GM12878 (cell line): ENCODE measurements at regions not wholly inside any gene's neighbourhood (a gene's known extent, or its start where the extent isn't known, plus 50 kb on each side); places are given as distances from the start of the nearest gene placed in this dataset.

ENCODE experiments used
- ATAC-seq: fragments of 200-7000 bp; cut with Tn5 transposase; 3 replicates; pipeline ENCODE4 v1.9.1; 2020; ENCODE audit warnings: mild to moderate bottlenecking, moderate library complexity
- BruUV-seq: library from RNA; stranded (reverse); fragments of 400-500 nt; replicated peaks from 2 replicates; lab custom pipeline; 2021; lab: Mats Ljungman, UMichigan
- CTCF ChIA-PET: fragments of 300-600 bp; sonication (Branson Sonifier 250); formaldehyde crosslinking; extraction: SDS; loops from one replicate; lab custom pipeline; 2021; ENCODE audit warnings: inconsistent platforms; lab: Yijun Ruan, JAX
- POLR2A ChIA-PET: fragments of 350-600 bp; formaldehyde crosslinking; extraction: SDS; loops from one replicate; lab custom pipeline; 2021; ENCODE audit warnings: inconsistent platforms; lab: Charles Lee
- RAD21 ChIA-PET: fragments of 300-600 bp; sonication (Branson Sonifier 250); formaldehyde crosslinking; loops from one replicate; lab custom pipeline; 2023; ENCODE audit warnings: antibody characterized with exemption; ENCODE audit not compliant: unreplicated experiment; lab: Charles Lee
- SMC1A ChIA-PET: fragments of 300-600 bp; sonication (Branson Sonifier 250); formaldehyde crosslinking; loops from one replicate; lab custom pipeline; 2023; ENCODE audit not compliant: unreplicated experiment, uncharacterized antibody; lab: Charles Lee
- DNase-seq: peaks from one replicate; pipeline ENCODE4 v3.0.0-alpha.2; 2011; ENCODE audit warnings: low read depth, low spot score
- FAIRE-seq: peaks from 3 replicates; lab custom pipeline; 2011; peaks lifted over from hg19 to GRCh38; lab: Jason Lieb, UNC
- H2AFZ ChIP-seq: 2 replicates; pipeline ENCODE4 v1.6.0; 2011; ENCODE audit warnings: low read depth, low read length, control low read depth; ENCODE audit not compliant: control insufficient read depth
- H3K27ac ChIP-seq: 2 replicates; pipeline ENCODE4 v1.5.1; 2011; ENCODE audit warnings: control low read depth; ENCODE audit not compliant: control insufficient read depth, insufficient read depth
- H3K27me3 ChIP-seq, 2 experiments: replicated peaks in 1 of 2; 2 replicates each; pipeline versions ENCODE4 v1.6.0 to v1.6.1; 2011; ENCODE audit warnings: low read length in 1 of 2; ENCODE audit not compliant: control insufficient read depth in 2 of 2, insufficient read depth in 2 of 2
- H3K36me3 ChIP-seq, 2 experiments: 2 replicates each; pipeline ENCODE4 v1.5.1; 2011; ENCODE audit warnings: low read length in 1 of 2; ENCODE audit not compliant: control insufficient read depth in 2 of 2, insufficient read depth in 2 of 2
- H3K4me1 ChIP-seq: 2 replicates; pipeline ENCODE4 v1.6.1; 2011; ENCODE audit warnings: mild to moderate bottlenecking, low read length, moderate library complexity, mixed read lengths; ENCODE audit not compliant: control insufficient read depth, insufficient read depth
- H3K4me2 ChIP-seq: 2 replicates; pipeline ENCODE4 v1.6.0; 2011; ENCODE audit warnings: control low read depth; ENCODE audit not compliant: control insufficient read depth, insufficient read depth
- H3K4me3 ChIP-seq: fragments of 200-600 bp; sonication (generic); 2 replicates; pipeline ENCODE4 v1.5.1; 2016
- H3K79me2 ChIP-seq: 2 replicates; pipeline ENCODE4 v1.6.0; 2011; ENCODE audit warnings: low read length; ENCODE audit not compliant: control insufficient read depth, insufficient read depth
- H3K9ac ChIP-seq: 2 replicates; pipeline ENCODE4 v1.8.0; 2011; ENCODE audit warnings: low read length, control low read depth, mixed read lengths; ENCODE audit not compliant: control insufficient read depth, insufficient read depth
- H3K9me3 ChIP-seq: replicated peaks from 3 replicates; pipeline ENCODE4 v1.5.1; 2011; ENCODE audit warnings: mild to moderate bottlenecking, low read length; ENCODE audit not compliant: control insufficient read depth, insufficient read depth
- H4K20me1 ChIP-seq: 2 replicates; pipeline ENCODE4 v1.6.0; 2011; ENCODE audit not compliant: control insufficient read depth, insufficient read depth
- CHD1 ChIP-seq: IDR thresholded peaks from 2 replicates; pipeline ENCODE4 v1.6.1; 2012; ENCODE audit warnings: low read depth, low read length, improper control_type of control experiment
- JUNB ChIP-seq: IDR thresholded peaks from 2 replicates; pipeline ENCODE4 v1.6.1; 2016; ENCODE audit warnings: antibody characterized with exemption, mild to moderate bottlenecking
- KDM1A ChIP-seq: fragments of 200-600 bp; sonication (generic); IDR thresholded peaks from 2 replicates; pipeline ENCODE4 v1.6.1; 2016; ENCODE audit warnings: borderline replicate concordance
- NR2C1 ChIP-seq: fragments of 450-650 bp; IDR thresholded peaks from 2 replicates; pipeline ENCODE4 v1.6.1; 2017; ENCODE audit warnings: antibody characterized with exemption, mild to moderate bottlenecking, moderate library complexity
- POLR2AphosphoS2 ChIP-seq: IDR thresholded peaks from 2 replicates; pipeline ENCODE4 v1.6.1; 2011; ENCODE audit warnings: low read depth, mild to moderate bottlenecking, low read length, improper control_type of control experiment, moderate library complexity
- SUZ12 ChIP-seq: fragments of 200-600 bp; sonication (generic); IDR thresholded peaks from one replicate; pipeline ENCODE4 v1.6.1; 2018; ENCODE audit warnings: antibody characterized with exemption, mild to moderate bottlenecking; ENCODE audit not compliant: unreplicated experiment
- TAF1 ChIP-seq: IDR thresholded peaks from 2 replicates; pipeline ENCODE4 v1.6.1; 2011; ENCODE audit warnings: mild to moderate bottlenecking, low read depth, low read length, borderline replicate concordance
- YY1 ChIP-seq: IDR thresholded peaks from 2 replicates; pipeline ENCODE4 v1.6.1; 2011; ENCODE audit warnings: low read depth, mild to moderate bottlenecking, low read length
- WGBS: methylation state at CpG from one replicate; pipeline ENCODE4 v1.1.6; 2016; ENCODE audit warnings: low lambda C conversion rate; ENCODE audit not compliant: insufficient replicate concordance, insufficient coverage; ENCODE audit errors: missing lambda C conversion rate; 5-methylcytosine and 5-hydroxymethylcytosine counted together
- in situ Hi-C: fragments of 300-500 bp; cut with MboI; formaldehyde crosslinking; loops from 9 replicates; pipeline ENCODE4 v1.14.3; 2018; ENCODE audit warnings: mixed read lengths
- intact Hi-C: fragments of 100-400 bp; cut with micrococcal nuclease; formaldehyde crosslinking; loops from one replicate; pipeline ENCODE4 v1.14.2; 2022; ENCODE audit not compliant: unreplicated experiment
- TF ChIP-seq, protein P1 (sequence below): fragments of 450-650 bp; IDR thresholded peaks from 2 replicates; pipeline ENCODE4 v1.6.1; 2017; ENCODE audit warnings: borderline replicate concordance
- TF ChIP-seq, protein P2 (sequence below): fragments of 450-650 bp; IDR thresholded peaks from 2 replicates; pipeline ENCODE4 v1.6.1; 2017; ENCODE audit warnings: mild to moderate bottlenecking, moderate library complexity

DNA sequence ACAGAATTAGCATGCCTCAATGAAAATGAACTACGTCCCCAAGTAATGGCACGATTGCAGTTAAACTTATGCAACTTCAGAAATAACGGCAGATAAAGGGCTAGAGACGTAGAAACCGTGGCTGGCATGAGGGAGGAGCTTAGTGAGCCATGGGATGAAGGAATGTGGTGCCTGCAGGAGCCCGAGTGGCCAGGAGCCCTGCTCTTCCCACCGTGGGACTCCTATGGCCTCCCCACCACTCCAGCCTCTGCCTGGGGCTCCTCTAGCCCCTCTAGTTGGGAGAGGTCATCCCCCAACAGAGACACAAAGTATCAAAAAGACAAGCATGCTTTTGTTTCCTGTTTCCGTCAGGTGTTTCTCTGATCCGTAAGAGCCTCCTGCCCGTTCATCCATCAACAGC lies 75.1 kb upstream of the BHLHE23 start:
- no peak for FAIRE-seq
- Histone ChIP-seq H3K27me3 (no peaks in the 10 kb centered on the region; a peak in 2 of 4 replicates), H3K9me3 (no peaks in the 10 kb centered on the region; the same call in 2 of the 3 replicates), H3K36me3 (no peaks in the 10 kb centered on the region), H2AFZ (no peak overlapping the region), H3K9ac (no peak overlapping the region), H3K27ac (no peak overlapping the region), H4K20me1 (no peaks in the 10 kb centered on the region), H3K4me1 (no peaks in the 10 kb centered on the region), H3K79me2 (no peaks in the 10 kb centered on the region), H3K4me3 (no peak overlapping the region), H3K4me2 (no peak overlapping the region)
- ChIA-PET RAD21 (no interaction called here), CTCF (interaction anchor here (0.9 kb wide), 1 partner anchor 26 kb away, joined by 3 read pairs; no protein-coding TSS in a partner anchor), SMC1A (no interaction called here), POLR2A (no interaction called here)
- WGBS, result 23% methylated on average over 10 of the region's 10 CpGs
- DNase-seq, result no peak
- ATAC-seq, result no peak
- TF ChIP-seq, protein P1, sequence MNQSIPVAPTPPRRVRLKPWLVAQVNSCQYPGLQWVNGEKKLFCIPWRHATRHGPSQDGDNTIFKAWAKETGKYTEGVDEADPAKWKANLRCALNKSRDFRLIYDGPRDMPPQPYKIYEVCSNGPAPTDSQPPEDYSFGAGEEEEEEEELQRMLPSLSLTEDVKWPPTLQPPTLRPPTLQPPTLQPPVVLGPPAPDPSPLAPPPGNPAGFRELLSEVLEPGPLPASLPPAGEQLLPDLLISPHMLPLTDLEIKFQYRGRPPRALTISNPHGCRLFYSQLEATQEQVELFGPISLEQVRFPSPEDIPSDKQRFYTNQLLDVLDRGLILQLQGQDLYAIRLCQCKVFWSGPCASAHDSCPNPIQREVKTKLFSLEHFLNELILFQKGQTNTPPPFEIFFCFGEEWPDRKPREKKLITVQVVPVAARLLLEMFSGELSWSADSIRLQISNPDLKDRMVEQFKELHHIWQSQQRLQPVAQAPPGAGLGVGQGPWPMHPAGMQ, result no peak
- TF ChIP-seq CHD1 (no peak), SUZ12 (no peak), YY1 (no peak), NR2C1 (no peak), POLR2AphosphoS2 (no peak), TAF1 (no peak), JUNB (no peak), KDM1A (no peak)
- TF ChIP-seq, protein P2, sequence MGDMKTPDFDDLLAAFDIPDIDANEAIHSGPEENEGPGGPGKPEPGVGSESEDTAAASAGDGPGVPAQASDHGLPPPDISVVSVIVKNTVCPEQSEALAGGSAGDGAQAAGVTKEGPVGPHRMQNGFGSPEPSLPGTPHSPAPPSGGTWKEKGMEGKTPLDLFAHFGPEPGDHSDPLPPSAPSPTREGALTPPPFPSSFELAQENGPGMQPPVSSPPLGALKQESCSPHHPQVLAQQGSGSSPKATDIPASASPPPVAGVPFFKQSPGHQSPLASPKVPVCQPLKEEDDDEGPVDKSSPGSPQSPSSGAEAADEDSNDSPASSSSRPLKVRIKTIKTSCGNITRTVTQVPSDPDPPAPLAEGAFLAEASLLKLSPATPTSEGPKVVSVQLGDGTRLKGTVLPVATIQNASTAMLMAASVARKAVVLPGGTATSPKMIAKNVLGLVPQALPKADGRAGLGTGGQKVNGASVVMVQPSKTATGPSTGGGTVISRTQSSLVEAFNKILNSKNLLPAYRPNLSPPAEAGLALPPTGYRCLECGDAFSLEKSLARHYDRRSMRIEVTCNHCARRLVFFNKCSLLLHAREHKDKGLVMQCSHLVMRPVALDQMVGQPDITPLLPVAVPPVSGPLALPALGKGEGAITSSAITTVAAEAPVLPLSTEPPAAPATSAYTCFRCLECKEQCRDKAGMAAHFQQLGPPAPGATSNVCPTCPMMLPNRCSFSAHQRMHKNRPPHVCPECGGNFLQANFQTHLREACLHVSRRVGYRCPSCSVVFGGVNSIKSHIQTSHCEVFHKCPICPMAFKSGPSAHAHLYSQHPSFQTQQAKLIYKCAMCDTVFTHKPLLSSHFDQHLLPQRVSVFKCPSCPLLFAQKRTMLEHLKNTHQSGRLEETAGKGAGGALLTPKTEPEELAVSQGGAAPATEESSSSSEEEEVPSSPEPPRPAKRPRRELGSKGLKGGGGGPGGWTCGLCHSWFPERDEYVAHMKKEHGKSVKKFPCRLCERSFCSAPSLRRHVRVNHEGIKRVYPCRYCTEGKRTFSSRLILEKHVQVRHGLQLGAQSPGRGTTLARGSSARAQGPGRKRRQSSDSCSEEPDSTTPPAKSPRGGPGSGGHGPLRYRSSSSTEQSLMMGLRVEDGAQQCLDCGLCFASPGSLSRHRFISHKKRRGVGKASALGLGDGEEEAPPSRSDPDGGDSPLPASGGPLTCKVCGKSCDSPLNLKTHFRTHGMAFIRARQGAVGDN, result no peak
- in situ Hi-C loops (no loop called here), intact Hi-C loops (loop anchor here (1.0 kb wide), 1 partner anchor 49 kb away; no protein-coding TSS in a partner anchor)
- BruUV-seq, result no TSS peak
